GM12801 (cell line): ENCODE measurements at regions not wholly inside any gene's neighbourhood (a gene's known extent, or its start where the extent isn't known, plus 50 kb on each side); places are given as distances from the start of the nearest gene placed in this dataset.

Experiments
- CTCF ChIP-seq: IDR thresholded peaks from one replicate; pipeline ENCODE4 v1.5.1; 2011; ENCODE audit warnings: control low read depth; ENCODE audit not compliant: insufficient read length; ENCODE audit errors: extremely low read depth

- no peak for TF ChIP-seq CTCF
Observed at GRCh38 chr3:182716114-182716688, 77.1 kb upstream of the ATP11B start.

DNA sequence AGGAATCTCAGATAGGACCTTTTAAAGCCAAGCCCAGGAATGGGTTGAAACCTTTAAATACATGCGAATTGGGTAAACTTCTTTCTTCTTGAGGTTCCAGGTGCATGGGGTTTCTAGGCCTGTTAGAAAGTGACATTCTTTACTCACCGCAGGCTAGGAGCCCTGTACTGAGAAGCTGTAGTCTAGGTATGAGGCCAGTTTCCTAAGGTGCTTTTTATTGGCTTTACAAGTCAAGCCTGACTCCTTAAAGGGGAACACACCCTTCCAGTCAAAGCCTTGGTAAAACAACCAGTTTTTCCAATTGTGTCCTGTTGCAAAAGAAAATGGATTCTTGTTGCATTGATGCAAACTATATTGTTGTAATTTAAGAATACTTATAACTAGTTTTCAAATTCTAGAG is 76.1 kb upstream of the ATP11B start:
- no peak for TF ChIP-seq CTCF

- TF ChIP-seq CTCF = no peak
Observed at GRCh38 chr3:182722907-182723306, 70.4 kb upstream of the ATP11B start.

GRCh38 chr3:182723596-182723995 is 69.7 kb upstream of the ATP11B start:
- no peak for TF ChIP-seq CTCF

GRCh38 chr3:182725372-182726251 is 67.7 kb upstream of the ATP11B start:
- no peak for TF ChIP-seq CTCF

GRCh38 chr3:182726258-182727142 is 66.8 kb upstream of the ATP11B start:
- TF ChIP-seq CTCF = no peak

DNA sequence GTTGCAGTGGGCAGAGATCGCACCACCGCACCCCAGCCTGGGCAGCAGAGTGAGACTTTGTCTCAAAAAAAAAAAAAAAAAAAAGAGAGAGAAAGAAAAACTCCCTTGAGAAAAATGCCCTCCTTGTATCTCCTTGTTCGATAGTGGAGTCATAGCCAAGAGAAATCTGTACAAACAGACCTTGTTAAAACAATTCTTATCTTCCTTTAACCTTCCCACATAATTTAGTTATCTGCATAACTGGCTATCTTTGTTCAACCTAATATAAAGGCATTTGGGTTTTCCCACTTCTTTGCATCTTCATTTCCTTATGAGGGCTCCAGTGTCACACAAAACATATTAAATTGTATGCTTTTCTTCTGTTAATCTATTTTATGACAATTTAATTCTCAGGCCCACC is 65.1 kb upstream of the ATP11B start:
- TF ChIP-seq CTCF = no peak
